Kidney capillary endothelial cell (primary cell): ENCODE measurements at regions not wholly inside any gene's neighbourhood (a gene's known extent, or its start where the extent isn't known, plus 50 kb on each side); places are given as distances from the start of the nearest gene placed in this dataset.

Source experiments
- DNase-seq: peaks from one replicate; pipeline ENCODE4 v3.0.0-alpha.2; 2018; ENCODE audit warnings: low spot score

DNA sequence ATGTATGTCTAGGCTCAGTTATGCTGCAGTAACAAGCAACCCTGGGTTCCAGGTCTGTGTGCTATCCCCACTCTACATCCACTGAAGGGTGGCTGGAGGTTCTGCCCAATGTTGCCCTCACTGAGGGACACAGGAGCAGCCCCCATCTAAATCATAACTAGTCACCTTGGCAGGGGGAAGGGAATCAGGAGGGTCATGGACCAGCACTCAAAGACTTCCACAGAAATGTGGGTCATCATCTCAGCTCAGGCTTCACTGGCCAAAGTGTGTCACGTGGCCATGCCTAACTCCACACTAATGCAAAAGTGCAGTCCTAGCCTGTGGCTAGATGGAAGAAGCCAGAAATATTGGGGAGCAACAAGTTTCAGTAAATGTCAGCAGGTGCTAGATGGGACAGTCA, 137.3 kb upstream of the ZNF507 start:
- DNase-seq = no peak

DNA sequence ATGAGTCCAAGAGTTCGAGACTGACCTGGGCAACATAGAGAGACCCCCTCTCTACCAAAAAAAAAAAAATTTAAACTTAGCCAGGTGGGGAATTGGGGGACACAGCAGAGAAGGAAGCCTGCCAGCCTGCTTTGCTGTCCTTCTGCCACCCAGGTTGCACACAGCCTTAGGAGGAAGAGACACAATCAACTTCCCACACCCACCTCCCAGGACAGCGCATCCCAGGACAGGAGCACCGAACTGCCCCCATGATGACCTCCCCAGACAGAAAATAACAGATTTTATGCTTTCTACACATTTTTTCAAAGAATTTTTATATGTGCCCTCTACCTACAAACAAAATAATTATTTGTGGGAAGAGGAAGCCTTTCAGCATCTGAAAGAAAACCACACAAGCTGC, 126.0 kb upstream of the ZNF507 start:
- DNase-seq = no peak

DNA sequence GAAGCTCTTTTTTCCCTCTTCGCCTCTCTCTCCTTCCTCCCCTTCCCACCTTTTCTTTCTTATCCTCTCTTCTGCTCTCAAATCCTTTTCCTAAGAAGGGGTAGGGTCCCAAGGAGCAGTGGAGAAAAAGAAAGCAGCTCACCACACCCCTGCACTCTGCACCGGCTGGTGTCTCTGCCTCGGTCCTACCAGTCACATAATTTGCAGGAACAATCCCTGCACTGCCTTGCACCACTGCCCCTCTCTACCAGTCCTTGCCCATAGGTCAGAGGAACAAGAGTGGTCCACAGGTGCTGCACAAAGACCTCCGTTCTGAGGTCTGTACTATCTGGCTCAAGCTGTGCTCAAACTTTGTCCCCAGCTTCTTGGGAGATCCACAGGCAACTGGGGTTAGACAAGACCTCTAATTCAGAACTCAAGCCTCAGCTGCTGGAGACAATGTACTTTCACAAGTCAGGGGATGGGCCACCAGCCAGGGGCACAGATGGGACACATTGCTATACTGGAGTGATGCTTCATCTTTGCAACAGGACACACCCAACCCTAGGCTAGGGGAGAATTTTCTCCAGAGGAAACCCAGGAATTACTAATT, 125.4 kb upstream of the ZNF507 start:
- no peak for DNase-seq

DNA sequence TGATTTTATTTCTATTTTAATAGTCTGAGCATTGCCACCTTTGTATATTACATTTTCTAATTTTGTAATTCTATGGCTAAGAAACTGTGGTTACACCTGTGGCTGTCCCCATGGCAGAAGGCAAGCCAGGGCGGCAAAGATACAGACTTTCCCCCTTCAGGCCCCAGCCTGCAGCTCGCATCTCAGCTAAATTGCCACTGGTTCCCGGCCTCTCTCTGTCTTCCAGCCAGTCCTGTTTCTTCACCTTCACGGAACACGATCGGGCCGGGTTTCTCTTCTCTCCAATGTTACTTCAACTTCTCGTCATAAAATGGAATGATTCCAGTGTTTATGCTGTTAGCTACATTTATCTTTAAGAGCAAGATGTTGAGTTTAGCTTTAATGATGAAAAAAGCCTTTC, 124.5 kb upstream of the ZNF507 start:
- no peak for DNase-seq

DNA sequence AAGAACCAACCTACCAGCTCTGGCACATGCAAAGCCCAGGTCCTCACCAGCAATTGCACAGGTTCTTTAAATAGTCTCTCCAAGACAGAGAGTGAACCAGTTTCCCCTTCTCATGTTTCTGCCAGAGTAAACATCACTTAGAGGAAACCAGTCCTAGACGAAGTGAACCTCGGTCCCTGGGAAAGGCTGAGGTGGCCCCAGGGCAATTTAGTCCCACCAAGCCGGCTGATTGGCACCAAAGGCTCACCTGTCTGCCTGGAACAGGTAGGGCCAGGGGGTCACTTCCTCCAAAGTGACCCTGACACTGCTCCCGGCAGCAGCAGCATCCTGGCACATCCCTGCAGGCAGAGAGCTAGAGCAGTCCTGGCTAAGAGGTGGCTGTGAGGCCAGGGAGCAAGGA, 122.9 kb upstream of the ZNF507 start:
- DNase-seq = no peak

DNA sequence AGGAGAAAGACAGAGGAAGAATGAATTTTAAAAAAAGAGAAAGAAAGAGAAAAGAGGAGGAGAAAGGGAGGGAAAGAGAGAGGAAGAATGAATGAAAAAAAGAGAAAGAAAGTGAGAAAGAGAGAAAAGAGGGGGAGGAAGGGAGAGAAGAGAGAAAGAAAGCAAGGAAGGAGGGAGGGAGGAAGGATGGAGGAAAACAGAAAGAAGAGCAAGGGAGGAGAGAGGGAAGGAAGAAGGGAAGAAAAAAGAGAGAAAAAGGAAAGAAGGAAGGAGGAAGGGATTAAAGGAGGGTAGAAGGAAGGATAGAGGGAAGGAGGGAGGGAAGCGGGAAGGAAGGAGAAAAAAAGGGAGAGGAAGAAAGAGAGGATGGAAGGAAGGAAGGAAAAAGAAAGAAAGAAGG, 122.3 kb upstream of the ZNF507 start:
- no peak for DNase-seq

DNA sequence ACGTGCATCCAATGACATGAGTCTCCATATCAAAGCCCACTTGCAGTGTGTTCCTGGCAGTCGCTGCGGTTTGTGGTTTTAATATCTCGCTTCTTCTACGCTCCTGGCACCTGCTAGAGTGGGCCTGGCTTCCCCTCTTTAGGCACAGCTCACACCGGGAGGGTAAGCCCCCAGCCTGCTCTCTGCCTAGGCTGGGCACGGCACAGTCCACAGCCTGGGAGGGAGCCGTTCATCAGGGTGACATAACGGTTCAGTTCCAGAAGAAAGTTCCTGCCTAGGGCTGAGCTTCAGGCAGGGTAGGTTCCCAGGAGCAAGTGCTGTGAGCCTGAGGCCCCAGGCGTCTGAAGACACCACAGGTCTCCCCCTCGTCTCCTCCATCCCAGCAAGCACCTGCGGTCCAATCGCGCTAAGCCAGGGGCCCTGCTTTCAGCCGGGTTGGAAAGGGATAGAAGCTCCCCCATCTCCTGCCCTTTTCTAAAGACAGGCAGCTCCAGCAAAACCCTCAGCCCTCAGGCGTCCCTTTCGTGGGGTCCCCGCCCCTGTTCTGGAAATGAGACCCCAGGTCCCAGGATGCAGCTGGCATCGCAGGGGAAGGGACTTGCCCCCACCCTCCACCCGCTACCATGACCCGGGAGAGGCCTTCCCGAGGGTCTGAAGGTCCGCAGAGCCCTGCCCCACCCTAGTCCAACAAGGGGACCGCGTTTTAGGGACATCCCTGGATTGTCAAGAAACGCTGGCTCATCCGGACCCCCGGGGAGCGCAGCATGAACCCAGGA, 121.6 kb upstream of the ZNF507 start:
- DNase-seq = no peak

DNA sequence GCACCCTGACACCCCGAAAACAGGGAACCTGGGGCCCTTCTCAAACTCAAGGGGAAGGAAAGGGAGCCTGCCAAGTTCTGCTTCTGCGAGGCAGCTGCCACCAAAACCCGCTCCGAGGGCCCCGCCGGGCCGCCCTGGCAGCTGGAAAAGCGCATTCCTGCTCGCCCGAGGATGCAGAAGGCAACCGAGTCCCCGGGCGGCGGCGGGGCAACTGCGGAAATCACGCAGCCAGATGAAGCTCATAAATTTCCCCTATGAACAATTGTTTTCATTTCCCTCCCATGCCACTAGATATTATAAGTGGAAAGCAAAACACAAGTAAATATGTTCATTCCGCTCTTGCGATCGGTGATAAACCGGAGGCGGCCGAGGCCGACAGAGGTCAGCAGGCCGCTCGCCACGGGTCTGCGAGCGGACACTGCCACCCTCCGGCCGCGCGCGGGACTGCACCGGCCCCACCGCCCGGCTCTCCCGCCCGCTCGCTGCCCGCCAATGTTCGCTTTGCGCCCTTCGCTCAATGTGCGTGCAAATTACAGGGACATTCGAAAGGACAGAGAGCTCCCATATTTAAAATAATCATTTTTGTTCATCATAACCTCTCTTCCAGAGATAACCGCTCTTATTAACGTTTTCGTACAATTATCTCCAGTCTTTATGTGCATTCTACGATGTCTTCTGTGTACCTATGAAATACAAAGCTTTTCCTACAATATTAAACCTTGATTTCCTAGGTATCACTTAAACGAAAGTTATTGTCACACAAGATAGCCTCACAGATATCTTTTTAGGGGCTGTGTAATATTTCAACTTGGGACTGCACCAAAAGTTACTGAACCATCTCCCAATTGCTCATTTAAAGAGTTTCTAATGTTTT, 120.8 kb upstream of the ZNF507 start:
- DNase-seq = peak; percentile 69

DNA sequence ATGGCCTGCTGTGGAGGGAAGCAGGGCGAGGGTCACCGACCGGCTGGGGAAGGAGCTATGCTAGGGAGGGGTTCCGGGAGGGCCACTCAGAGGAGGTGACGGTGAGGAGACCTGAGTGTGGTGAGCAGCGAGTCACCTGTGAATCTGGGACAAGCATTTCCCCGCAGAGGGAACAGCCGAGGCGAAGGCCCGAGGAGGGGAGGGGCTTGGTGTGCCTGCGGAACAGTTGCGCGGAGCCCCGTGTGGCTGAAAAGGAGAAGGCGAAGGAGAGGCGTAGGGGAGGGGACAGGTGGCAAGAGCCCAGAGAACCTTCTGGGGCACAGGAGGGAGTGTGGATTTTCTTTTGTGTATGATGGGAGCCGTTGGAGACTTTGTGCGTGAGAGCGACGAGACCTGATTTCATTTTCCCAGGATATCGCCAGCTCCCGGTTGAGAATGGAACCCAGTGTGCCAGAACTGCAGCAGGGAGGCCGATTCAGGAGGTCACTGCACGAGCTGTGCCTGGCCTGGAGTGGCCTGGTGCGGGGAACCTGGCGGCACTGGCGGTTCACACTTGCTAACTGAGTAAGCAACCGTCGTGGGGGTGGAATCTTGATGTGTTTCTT, 117.7 kb upstream of the ZNF507 start:
- no peak for DNase-seq

DNA sequence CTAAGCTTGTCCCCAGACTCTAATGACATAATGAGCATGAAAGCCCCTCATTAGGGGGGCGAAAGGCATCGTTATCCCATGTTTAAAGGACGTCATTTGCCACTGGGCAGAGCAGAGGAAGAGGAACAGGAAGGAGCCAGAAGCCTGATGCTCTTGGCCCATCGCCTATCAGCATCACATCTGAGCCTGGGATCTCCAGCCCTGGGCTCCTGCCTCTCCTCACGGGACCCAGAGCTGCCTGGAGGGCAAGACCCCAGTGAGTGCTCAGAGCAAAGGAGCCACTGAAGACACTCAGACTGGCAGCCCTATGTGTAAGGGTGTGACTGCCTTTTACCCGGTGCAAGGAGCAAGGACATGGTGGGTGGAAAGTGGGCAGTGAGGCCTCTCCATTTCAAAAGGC, 115.0 kb upstream of the ZNF507 start:
- DNase-seq = no peak

DNA sequence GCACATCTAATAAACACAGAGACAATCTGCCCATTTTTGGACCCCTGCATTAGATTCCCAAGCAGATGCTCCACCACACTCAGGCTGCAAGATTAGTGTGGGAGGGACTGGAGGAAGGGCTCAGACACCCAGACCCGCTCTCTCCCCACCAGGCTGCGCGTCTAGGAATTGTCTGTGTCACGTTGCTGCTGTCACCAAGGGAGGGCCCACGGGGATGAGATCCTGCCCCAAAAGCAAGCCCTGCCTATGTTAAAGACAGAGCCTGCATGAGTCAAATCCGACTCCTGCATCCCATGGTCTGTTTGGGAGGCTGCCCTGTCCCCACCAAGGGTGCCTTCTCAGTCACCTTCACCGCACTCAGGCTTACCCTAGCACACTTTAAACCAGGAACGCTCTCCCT, 114.4 kb upstream of the ZNF507 start:
- no peak for DNase-seq

DNA sequence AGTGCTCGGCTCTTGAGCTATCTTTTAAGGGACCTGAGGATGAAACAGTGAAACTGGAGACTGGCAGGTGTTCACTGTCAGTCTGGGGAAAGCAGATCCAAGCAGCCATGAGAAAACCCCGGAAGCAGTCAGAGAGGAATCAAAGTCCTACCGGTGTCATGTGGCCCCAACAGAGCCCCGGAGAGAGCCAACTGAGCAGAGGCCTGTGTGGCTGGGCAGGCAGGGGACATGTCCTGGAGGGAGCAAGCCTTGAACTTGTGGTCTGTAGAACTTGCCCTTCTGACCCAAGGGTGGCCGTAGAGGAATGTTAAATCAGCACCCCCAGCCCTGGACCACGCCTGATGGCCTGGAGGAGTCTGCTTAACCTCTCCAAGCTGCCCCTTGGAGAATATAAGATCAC, 113.7 kb upstream of the ZNF507 start:
- no peak for DNase-seq

DNA sequence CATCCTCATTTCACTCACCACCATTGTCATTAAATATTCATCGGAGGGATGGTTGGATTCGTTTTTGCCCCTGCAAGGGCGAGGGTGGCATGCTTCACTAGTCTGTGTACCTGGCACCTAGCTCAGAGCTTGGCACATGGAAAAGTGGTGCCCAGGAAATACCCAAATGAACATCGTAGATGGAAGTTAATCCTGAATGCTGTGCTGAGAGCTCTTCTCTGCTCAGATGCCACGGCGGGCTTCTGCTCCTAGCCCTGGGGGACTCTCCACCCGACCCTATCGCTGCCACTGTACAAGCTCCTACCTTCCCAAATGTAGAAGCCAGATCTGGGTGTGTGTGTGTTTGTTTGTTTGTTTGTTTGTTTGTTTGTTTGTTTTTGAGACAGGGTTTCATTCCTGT, 113.0 kb upstream of the ZNF507 start:
- no peak for DNase-seq

DNA sequence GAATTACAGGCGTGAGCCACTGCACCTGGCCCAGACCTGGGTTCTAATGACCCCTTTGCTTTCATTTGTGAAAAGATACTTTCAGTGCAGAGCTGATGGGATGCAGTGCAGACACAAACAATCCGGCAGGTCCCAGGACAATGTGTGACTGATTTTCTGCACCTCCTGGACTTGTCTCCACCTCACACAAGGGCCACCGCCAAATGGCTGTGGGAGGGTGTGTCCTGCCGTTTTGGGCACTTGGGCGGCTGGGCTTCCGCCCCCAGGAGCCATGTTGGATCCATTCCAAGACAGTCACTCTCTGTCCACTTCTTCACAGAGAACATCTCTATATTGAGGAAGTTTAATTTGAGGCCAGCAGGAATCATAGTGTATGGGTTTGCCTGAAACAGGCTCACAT, 112.3 kb upstream of the ZNF507 start:
- no peak for DNase-seq

DNA sequence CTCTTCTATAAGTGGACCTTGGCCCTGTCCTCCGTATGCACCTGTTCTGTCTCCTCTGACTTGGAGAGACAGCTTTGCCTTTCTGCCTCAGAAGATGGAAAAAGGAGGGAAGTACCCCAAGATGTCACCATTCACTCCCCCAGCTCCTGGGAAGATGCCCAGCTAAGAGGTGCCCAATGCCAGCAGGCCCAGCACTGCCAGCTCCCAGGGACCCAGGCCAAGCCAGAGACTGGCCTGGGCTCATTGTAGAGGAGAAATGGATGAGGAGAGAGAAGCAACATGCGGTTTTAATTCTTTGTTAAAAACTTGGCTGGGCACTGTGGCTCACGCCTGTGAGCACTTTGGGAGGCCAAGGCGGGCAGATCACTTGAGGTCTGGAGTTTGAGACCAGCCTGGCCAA, 111.5 kb upstream of the ZNF507 start:
- DNase-seq = no peak

DNA sequence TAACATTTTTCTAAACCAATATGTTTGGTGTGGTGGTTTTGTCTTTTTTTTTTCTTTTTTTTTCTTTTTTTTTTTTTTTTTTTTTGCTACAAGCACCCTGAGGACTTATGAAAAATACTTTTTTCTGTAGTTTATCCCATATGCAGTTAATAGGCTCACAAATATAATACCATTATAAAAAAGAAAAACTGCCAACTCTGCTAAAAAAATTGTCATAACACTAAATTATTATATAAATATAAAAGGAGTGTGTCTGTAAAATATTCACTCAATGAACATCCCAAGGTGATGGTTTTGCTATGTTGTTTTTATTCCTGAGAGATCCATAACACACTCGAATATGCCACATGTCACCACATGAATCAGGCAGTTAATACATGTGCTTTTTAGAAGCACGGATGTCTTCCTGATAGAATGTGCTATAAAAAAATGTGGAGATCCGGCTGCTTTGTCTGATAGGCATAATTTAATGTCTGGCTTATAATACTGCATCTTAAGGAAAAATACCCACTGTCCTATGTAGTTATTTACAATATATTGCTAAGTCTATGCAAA, 110.7 kb upstream of the ZNF507 start:
- no peak for DNase-seq

DNA sequence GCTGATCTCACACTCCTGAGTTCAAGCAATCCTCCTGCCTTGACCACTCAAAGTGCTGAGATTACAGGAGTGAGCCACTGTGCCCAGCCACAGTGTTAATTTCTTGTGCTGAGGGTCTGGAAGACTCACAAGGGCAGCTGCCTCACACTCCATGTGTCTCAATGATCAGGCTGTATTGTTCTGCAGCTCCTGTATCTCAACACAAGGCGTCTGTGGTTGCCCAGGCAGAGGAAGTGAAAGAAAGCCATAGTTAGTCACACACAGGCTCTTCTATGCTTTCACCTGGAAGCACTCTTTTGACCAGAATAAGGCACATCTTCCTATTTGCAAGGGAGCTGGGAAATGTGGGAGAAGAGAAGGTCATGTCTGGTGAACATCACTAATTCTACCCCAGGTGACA, 107.3 kb upstream of the ZNF507 start:
- DNase-seq = no peak

DNA sequence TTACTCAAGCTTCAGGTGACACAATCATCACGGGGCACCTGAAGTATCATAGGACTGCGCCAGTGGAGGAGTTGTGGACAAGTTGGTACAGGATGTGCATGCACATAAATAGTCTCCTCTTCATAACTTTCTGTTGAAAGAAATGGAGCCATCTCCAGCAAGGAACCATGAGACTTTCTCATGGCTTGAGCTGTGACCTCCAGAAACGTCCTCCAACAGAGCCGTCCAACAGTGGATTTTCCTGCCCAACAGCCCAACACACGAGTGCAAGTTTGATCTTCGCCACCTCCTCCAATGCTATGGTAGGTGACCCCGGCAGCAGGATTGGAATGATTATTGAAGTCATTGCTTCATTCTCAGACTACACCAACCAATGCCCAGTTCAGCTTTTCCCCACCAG, 105.1 kb upstream of the ZNF507 start:
- no peak for DNase-seq

DNA sequence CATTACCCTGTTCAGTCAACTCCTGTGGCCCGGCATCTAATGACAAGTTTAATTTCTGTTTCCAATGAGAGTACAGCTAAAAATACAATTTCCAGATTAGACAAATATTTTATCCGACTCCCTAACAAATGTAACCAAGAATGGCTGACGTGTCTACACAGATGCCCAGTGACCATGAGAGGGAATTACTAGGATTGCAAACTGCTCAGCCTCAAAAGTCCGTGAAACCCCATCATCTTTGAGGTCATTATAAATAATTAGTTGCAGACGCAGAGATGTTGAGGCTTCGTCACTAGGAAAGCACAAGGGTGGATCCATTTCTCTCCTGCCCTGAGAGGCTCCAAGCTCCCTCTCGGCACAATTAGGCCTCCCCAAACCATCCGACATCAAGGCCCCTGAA, 104.1 kb upstream of the ZNF507 start:
- DNase-seq = no peak

DNA sequence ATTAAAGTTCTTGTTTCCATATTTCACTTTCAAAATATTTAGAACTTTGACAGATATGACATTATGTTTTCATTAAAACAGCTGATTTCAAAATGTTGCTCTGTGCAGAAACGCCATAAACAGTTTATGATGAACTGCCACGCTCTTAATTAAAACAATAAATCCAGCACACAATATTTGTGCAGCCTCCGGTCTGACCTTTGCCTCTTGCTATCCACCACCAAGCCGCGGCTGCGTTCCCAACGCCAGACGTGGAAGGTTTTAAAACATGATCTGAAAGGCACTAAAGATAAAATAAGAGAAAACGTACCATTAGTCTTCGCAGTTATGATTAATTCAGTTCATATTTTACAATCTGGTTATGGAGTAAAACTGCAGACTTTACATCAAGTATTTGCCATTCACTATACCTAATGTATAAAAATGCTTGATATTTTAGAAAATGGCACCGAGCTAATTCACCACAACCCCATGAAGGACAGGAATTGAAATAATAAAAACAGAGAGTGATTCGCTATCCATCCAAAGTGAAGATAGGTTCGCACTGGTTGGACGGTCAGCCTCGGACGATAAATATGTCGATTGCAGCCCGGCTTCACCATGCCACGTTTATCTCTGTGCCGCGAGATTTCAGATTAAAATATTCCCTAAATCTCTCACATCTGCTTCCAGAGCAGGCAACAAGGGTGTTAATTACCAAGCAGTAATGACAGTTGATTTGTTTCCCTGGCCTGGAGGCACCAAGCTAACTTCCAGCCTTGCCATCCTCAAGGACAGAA, 103.3 kb upstream of the ZNF507 start:
- DNase-seq = no peak

DNA sequence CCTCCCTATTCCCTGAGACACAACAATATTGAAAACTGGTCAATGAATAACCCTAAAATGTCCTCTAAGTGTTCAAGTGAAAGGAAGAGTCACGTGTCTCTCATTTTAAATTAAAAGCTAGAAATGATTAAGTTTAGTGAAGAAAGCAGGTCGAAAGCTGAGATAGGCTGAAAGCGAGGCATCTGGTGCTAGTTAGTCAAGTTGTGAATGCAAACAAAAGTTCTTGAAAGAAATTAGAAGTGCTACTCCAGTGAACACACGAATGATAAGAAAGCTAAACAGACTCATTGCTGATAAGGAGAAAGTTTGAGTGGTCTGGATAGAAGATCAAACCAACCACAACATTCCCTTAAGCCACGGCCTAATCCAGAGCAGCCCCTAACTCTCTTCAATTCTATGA, 99.4 kb upstream of the ZNF507 start:
- DNase-seq = no peak
